Brain microvascular endothelial cell (primary cell): ENCODE measurements at regions not wholly inside any gene's neighbourhood (a gene's known extent, or its start where the extent isn't known, plus 50 kb on each side); places are given as distances from the start of the nearest gene placed in this dataset.

ENCODE experiments used
- DNase-seq: peaks from one replicate; pipeline ENCODE4 v3.0.0-alpha.2; 2020
- H3K27ac ChIP-seq: fragments of 250-450 bp; sonication (Bioruptor Pico); 2 replicates; pipeline ENCODE4 v1.5.1; 2020; ENCODE audit warnings: mild to moderate bottlenecking, moderate library complexity
- H3K27me3 ChIP-seq: fragments of 250-450 bp; sonication (Bioruptor Pico); replicated peaks from 2 replicates; pipeline ENCODE4 v1.5.1; 2020; ENCODE audit warnings: mild to moderate bottlenecking
- H3K36me3 ChIP-seq: fragments of 250-450 bp; sonication (Bioruptor Pico); replicated peaks from 2 replicates; pipeline ENCODE4 v1.5.1; 2020; ENCODE audit warnings: mild to moderate bottlenecking
- H3K4me3 ChIP-seq: 2 replicates; pipeline ENCODE4 v1.5.1; 2011; ENCODE audit warnings: low read depth, mild to moderate bottlenecking, control low read depth, low read length, moderate library complexity
- in situ Hi-C: cut with HindIII; loops from 2 replicates; pipeline ENCODE4 v1.10.0; 2017; ENCODE audit warnings: low sequenced_read_pairs, low pct_ligation_motif_present
- TF ChIP-seq, protein P1 (sequence below): IDR thresholded peaks from 2 replicates; pipeline ENCODE4 v1.5.1; 2011; ENCODE audit warnings: low read depth, mild to moderate bottlenecking, moderate library complexity, low read length, control low read depth, inconsistent platforms; ENCODE audit errors: missing control alignments

GRCh38 chr5:67297376-67297775 lies 100.8 kb upstream of the CD180 start:
- Histone ChIP-seq H3K4me3 (no peak overlapping the region), H3K27ac (no peak overlapping the region), H3K27me3 (no peaks in the 10 kb centered on the region), H3K36me3 (no peaks in the 10 kb centered on the region)
- DNase-seq, result no peak
- TF ChIP-seq, protein P1, sequence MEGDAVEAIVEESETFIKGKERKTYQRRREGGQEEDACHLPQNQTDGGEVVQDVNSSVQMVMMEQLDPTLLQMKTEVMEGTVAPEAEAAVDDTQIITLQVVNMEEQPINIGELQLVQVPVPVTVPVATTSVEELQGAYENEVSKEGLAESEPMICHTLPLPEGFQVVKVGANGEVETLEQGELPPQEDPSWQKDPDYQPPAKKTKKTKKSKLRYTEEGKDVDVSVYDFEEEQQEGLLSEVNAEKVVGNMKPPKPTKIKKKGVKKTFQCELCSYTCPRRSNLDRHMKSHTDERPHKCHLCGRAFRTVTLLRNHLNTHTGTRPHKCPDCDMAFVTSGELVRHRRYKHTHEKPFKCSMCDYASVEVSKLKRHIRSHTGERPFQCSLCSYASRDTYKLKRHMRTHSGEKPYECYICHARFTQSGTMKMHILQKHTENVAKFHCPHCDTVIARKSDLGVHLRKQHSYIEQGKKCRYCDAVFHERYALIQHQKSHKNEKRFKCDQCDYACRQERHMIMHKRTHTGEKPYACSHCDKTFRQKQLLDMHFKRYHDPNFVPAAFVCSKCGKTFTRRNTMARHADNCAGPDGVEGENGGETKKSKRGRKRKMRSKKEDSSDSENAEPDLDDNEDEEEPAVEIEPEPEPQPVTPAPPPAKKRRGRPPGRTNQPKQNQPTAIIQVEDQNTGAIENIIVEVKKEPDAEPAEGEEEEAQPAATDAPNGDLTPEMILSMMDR, result no peak
- in situ Hi-C loops, result no loop called here

DNA sequence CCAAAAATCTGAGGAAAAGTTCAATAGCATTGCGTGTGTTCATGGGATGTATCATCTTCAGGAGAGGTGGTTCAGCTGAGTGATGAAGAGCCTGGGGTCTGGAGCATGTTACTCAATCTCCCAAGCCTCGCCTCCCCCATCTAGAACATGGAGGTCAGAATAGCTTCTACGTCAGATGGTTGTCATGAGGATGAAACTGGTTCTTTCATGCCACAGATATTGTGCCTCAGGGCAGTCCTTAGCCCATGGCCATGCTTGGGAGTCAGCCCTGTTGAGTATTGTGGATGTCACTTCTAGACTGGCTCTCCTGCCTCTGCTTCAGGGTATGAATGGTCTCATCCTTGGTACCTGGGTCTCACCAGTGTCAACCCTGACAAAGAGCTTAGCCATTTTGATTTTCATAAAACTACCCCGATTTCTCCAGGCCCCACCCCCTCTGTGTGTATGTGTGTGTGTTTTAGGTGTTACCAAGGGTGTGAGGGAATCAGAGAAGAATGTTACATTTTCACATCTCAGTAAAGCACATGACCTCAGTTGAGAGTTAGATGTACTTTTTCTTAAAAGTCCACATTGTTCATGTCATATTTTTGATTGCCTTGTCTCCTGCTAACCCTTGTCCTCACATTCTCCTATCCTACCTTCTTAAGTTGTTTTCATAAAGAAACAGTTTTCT lies 97.8 kb upstream of the CD180 start:
- Histone ChIP-seq H3K36me3 (no peaks in the 10 kb centered on the region), H3K27ac (no peak overlapping the region), H3K27me3 (no peaks in the 10 kb centered on the region), H3K4me3 (no peak overlapping the region)
- DNase-seq, result no peak
- TF ChIP-seq, protein P1, result no peak
- in situ Hi-C loops, result no loop called here

- no peaks in the 10 kb centered on the region for H3K36me3 ChIP-seq
- no peak overlapping the region for H3K27ac ChIP-seq
- no peak for DNase-seq
- TF ChIP-seq, protein P1, result no peak
- H3K27me3 ChIP-seq, result no peaks in the 10 kb centered on the region
- H3K4me3 ChIP-seq, result no peak overlapping the region
- in situ Hi-C loops, result no loop called here
These were observed 96.6 kb upstream of the CD180 start for GRCh38 chr5:67293226-67293625.

DNA sequence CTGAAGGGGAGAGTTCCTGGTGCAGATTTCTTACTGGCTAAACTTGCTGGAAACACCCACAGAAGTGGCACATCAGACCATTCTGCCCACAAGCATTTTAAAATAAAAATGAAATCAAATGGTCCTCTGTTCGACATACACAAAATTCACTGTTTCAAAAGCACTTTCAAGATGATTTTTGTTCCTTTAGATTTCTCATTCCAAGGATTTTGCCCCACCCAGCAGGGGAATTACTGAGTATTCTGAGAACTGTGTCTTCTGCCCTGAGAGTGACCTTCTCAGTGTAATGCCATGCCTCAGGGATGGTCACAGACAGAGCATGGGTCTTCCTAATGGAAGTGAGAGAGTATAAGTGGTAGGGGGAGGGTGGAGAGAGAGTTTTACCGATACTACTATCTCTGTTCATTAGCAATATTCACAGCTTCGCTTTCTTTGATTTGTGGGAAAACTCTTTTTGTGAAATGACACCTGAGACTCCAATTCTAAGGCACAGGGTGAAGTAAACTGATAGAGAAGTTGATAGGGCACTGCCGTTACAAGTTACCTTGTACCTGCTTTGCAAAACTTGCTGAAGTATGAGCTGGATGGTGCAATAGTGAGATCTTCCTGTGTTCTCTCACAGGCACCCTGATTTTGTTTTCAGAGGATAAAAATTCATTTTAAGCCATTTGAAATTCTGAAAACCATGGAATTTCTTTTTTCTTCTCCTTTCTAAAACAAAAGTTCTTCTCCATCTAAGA lies 95.8 kb upstream of the CD180 start:
- no peak overlapping the region for H3K4me3 ChIP-seq
- H3K36me3 ChIP-seq, result no peaks in the 10 kb centered on the region
- no peak overlapping the region for H3K27ac ChIP-seq
- in situ Hi-C loops, result no loop called here
- no peaks in the 10 kb centered on the region for H3K27me3 ChIP-seq
- TF ChIP-seq, protein P1, result no peak
- DNase-seq, result no peak

GRCh38 chr5:67291671-67292070 lies 95.1 kb upstream of the CD180 start:
- H3K27ac ChIP-seq, result no peak overlapping the region
- no peak for DNase-seq
- no peaks in the 10 kb centered on the region for H3K36me3 ChIP-seq
- no peak overlapping the region for H3K4me3 ChIP-seq
- H3K27me3 ChIP-seq, result no peaks in the 10 kb centered on the region
- TF ChIP-seq, protein P1, result no peak
- in situ Hi-C loops, result no loop called here

DNA sequence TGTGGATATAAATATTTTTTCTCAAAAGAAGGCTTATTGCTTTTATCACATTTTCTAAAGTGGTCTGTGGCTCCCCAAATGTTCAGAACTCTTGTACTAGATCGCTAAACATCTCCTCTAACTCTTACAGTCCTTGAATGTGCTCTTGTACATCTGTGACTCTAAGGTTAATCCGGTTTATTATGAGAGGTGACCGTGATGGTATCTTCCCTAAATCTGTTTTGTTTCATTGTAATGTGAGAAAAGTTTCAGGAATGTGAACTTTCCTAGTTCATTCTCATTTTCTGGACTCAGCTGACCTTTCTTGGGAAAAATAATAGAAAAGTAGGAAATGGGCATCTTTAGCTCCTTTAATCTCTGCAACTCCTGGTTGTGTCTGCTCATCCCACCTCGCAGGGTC lies 94.5 kb upstream of the CD180 start:
- H3K36me3 ChIP-seq, result no peaks in the 10 kb centered on the region
- H3K27me3 ChIP-seq, result no peaks in the 10 kb centered on the region
- TF ChIP-seq, protein P1, result no peak
- no peak for DNase-seq
- no peak overlapping the region for H3K27ac ChIP-seq
- H3K4me3 ChIP-seq, result no peak overlapping the region
- in situ Hi-C loops, result no loop called here
